H1 (cell line): ENCODE measurements at regions not wholly inside any gene's neighbourhood (a gene's known extent, or its start where the extent isn't known, plus 50 kb on each side); places are given as distances from the start of the nearest gene placed in this dataset.

Experiments
- CTCF ChIA-PET: fragments of 300-600 bp; sonication (Branson Sonifier 250); formaldehyde crosslinking; loops from one replicate; lab custom pipeline; 2021; ENCODE audit not compliant: partially characterized antibody; lab: Charles Lee
- POLR2A ChIA-PET: fragments of 300-600 bp; sonication (Branson Sonifier 250); formaldehyde crosslinking; loops from one replicate; lab custom pipeline; 2021; ENCODE audit warnings: inconsistent platforms; ENCODE audit not compliant: partially characterized antibody; lab: Charles Lee
- DNase-seq, 2 experiments: peaks; one replicate each; pipeline versions ENCODE4 v3.0.0 to v3.0.0-alpha.2; 2010 to 2022; ENCODE audit warnings: low spot score in 2 of 2, low read depth in 1 of 2, mixed read lengths in 1 of 2
- FAIRE-seq: peaks from 2 replicates; lab custom pipeline; 2011; peaks lifted over from hg19 to GRCh38; lab: Jason Lieb, UNC
- H2AFZ ChIP-seq: 2 replicates; pipeline ENCODE4 v1.8.1; 2012; ENCODE audit warnings: low read length, inconsistent platforms
- H2AK5ac ChIP-seq: 2 replicates; pipeline ENCODE4 v1.6.1; 2013; ENCODE audit warnings: low read depth, low read length
- H2BK120ac ChIP-seq: replicated peaks from 2 replicates; pipeline ENCODE3; 2013; ENCODE audit warnings: low read depth, low read length, inconsistent platforms
- H2BK12ac ChIP-seq: 2 replicates; pipeline ENCODE4 v1.6.1; 2013; ENCODE audit warnings: low read depth, low read length
- H2BK15ac ChIP-seq: 2 replicates; pipeline ENCODE4 v1.6.1; 2013; ENCODE audit warnings: low read length
- H2BK20ac ChIP-seq: 2 replicates; pipeline ENCODE4 v1.6.1; 2013; ENCODE audit warnings: low read length
- H2BK5ac ChIP-seq: 2 replicates; pipeline ENCODE4 v1.6.1; 2013; ENCODE audit warnings: low read depth, low read length
- H3K14ac ChIP-seq: 2 replicates; pipeline ENCODE4 v1.6.1; 2013; ENCODE audit warnings: inconsistent platforms; ENCODE audit not compliant: insufficient read length
- H3K18ac ChIP-seq: 2 replicates; pipeline ENCODE4 v1.6.1; 2013; ENCODE audit warnings: low read length; ENCODE audit errors: extremely low read depth
- H3K23ac ChIP-seq: 2 replicates; pipeline ENCODE4 v1.6.1; 2013; ENCODE audit warnings: inconsistent platforms; ENCODE audit not compliant: insufficient read length
- H3K23me2 ChIP-seq: 2 replicates; pipeline ENCODE4 v1.6.1; 2013; ENCODE audit warnings: low read depth, low read length
- H3K27ac ChIP-seq: 2 replicates; pipeline ENCODE4 v1.6.1; 2011; ENCODE audit warnings: low read depth, low read length, inconsistent platforms
- H3K27me3 ChIP-seq, 4 experiments: replicated peaks in 1 of 4; 1 replicate in 1 of 4; 2 replicates in 3 of 4; pipeline versions ENCODE4 v1.6.1 to v1.8.1; 2011 to 2013; ENCODE audit warnings: low read length in 3 of 4, mild to moderate bottlenecking in 3 of 4, inconsistent platforms in 2 of 4, mixed read lengths in 2 of 4, moderate library complexity in 1 of 4; ENCODE audit not compliant: control insufficient read depth in 3 of 4, insufficient read depth in 3 of 4; ENCODE audit errors: extremely low read depth in 1 of 4
- H3K36me3 ChIP-seq, 4 experiments: 2 replicates each; pipeline versions ENCODE4 v1.6.1 to v1.8.1; 2011 to 2013; ENCODE audit warnings: mild to moderate bottlenecking in 4 of 4, low read length in 3 of 4, moderate library complexity in 2 of 4, control low read depth in 1 of 4, inconsistent platforms in 1 of 4; ENCODE audit not compliant: insufficient read depth in 4 of 4, control insufficient read depth in 2 of 4
- H3K4ac ChIP-seq: replicated peaks from 2 replicates; pipeline ENCODE3; 2013; ENCODE audit warnings: low read length, low read depth, mixed read lengths, inconsistent platforms; ENCODE audit not compliant: insufficient read length
- H3K4me1 ChIP-seq, 4 experiments: replicated peaks in 1 of 4; 1 replicate in 1 of 4; 2 replicates in 3 of 4; pipeline versions ENCODE4 v1.6.1 to v1.8.1; 2011 to 2013; ENCODE audit warnings: low read length in 3 of 4, inconsistent platforms in 2 of 4, mixed read lengths in 1 of 4; ENCODE audit not compliant: insufficient read depth in 4 of 4, control insufficient read depth in 3 of 4
- H3K4me2 ChIP-seq, 2 experiments: 2 replicates each; pipeline versions ENCODE4 v1.6.1 to v1.8.1; 2011 to 2013; ENCODE audit warnings: low read depth in 2 of 2, low read length in 2 of 2, control low read depth in 1 of 2, inconsistent platforms in 1 of 2, mild to moderate bottlenecking in 1 of 2; ENCODE audit not compliant: insufficient read depth in 1 of 2
- H3K4me3 ChIP-seq, 4 experiments: fragments of 200-600, 300-600 bp in 1 of 4; sonication (generic), shearing (Covaris generic), sonication (Bioruptor Twin) in 1 of 4; 2 replicates each; pipeline versions ENCODE4 v1.5.1 to v1.8.1; 2011 to 2016; ENCODE audit warnings: low read length in 4 of 4, low read depth in 3 of 4, control low read depth in 2 of 4, inconsistent platforms in 2 of 4, mild to moderate bottlenecking in 2 of 4, mixed read lengths in 1 of 4, moderate library complexity in 1 of 4; ENCODE audit not compliant: insufficient read depth in 2 of 4; ENCODE audit errors: extremely low read depth in 1 of 4
- H3K56ac ChIP-seq: replicated peaks from 2 replicates; pipeline ENCODE3; 2013; ENCODE audit warnings: low read depth, mild to moderate bottlenecking, mixed read lengths, low read length, inconsistent platforms; ENCODE audit not compliant: insufficient read length
- H3K79me1 ChIP-seq: 2 replicates; pipeline ENCODE4 v1.6.1; 2013; ENCODE audit warnings: low read depth, low read length, control low read depth
- H3K79me2 ChIP-seq, 2 experiments: 2 replicates each; pipeline versions ENCODE4 v1.6.1 to v1.8.1; 2012 to 2013; ENCODE audit warnings: low read length in 2 of 2, mild to moderate bottlenecking in 2 of 2, inconsistent platforms in 1 of 2; ENCODE audit not compliant: insufficient read depth in 2 of 2, control insufficient read depth in 1 of 2
- H3K9ac ChIP-seq, 4 experiments: replicated peaks in 1 of 4; 1 replicate in 1 of 4; 2 replicates in 3 of 4; pipeline versions ENCODE4 v1.6.1 to v1.8.1; 2011 to 2013; ENCODE audit warnings: low read depth in 3 of 4, low read length in 3 of 4, control low read depth in 2 of 4, mild to moderate bottlenecking in 2 of 4, moderate library complexity in 2 of 4, inconsistent platforms in 1 of 4; ENCODE audit errors: extremely low read depth in 1 of 4
- H3K9me3 ChIP-seq, 2 experiments: 2 replicates each; pipeline versions ENCODE4 v1.6.1 to v1.8.1; 2012 to 2013; ENCODE audit warnings: mild to moderate bottlenecking in 2 of 2, moderate library complexity in 2 of 2, control low read depth in 1 of 2, inconsistent platforms in 1 of 2, low read depth in 1 of 2, low read length in 1 of 2, mixed read lengths in 1 of 2; ENCODE audit not compliant: insufficient read depth in 2 of 2
- H4K20me1 ChIP-seq, 2 experiments: replicated peaks in 1 of 2; 2 replicates each; pipeline versions ENCODE3 to v1.8.1; 2011 to 2013; ENCODE audit warnings: inconsistent platforms in 2 of 2, low read length in 2 of 2, mild to moderate bottlenecking in 1 of 2; ENCODE audit not compliant: insufficient read depth in 2 of 2, control insufficient read depth in 1 of 2
- H4K5ac ChIP-seq: 2 replicates; pipeline ENCODE4 v1.6.1; 2013; ENCODE audit warnings: low read length, low read depth, mixed read lengths, inconsistent platforms; ENCODE audit not compliant: insufficient read length
- H4K8ac ChIP-seq: 2 replicates; pipeline ENCODE4 v1.8.0; 2013; ENCODE audit warnings: mild to moderate bottlenecking, moderate library complexity, low read length, inconsistent platforms; ENCODE audit not compliant: insufficient read depth; ENCODE audit errors: extremely low read depth
- H4K91ac ChIP-seq: replicated peaks from 2 replicates; pipeline ENCODE3; 2013; ENCODE audit warnings: low read length, mixed read lengths, inconsistent platforms; ENCODE audit not compliant: insufficient read length
- PHF8 ChIP-seq: fragments of 200-600 bp; sonication (generic); conservative IDR thresholded peaks from 2 replicates; pipeline ENCODE4 v1.7.1; 2012; ENCODE audit warnings: low read depth, mild to moderate bottlenecking, inconsistent platforms, low read length, moderate library complexity
- POLR2AphosphoS5 ChIP-seq: IDR thresholded peaks from 2 replicates; pipeline ENCODE4 v1.6.1; 2011; ENCODE audit warnings: low read depth, low read length
- WGBS, 2 experiments: shearing (Covaris generic) in 1 of 2; methylation state at CpG; one replicate each; pipeline versions ENCODE4 v1.1.6 to v1.1.7; 2013 to 2015; ENCODE audit warnings: low lambda C conversion rate in 2 of 2, mixed read lengths in 2 of 2, inconsistent platforms in 1 of 2, low coverage in 1 of 2, missing lambda C conversion rate in 1 of 2; ENCODE audit not compliant: insufficient replicate concordance in 2 of 2, insufficient coverage in 1 of 2, insufficient read length in 1 of 2; ENCODE audit errors: extremely low coverage in 1 of 2, missing lambda C conversion rate in 1 of 2; 5-methylcytosine and 5-hydroxymethylcytosine counted together

DNA sequence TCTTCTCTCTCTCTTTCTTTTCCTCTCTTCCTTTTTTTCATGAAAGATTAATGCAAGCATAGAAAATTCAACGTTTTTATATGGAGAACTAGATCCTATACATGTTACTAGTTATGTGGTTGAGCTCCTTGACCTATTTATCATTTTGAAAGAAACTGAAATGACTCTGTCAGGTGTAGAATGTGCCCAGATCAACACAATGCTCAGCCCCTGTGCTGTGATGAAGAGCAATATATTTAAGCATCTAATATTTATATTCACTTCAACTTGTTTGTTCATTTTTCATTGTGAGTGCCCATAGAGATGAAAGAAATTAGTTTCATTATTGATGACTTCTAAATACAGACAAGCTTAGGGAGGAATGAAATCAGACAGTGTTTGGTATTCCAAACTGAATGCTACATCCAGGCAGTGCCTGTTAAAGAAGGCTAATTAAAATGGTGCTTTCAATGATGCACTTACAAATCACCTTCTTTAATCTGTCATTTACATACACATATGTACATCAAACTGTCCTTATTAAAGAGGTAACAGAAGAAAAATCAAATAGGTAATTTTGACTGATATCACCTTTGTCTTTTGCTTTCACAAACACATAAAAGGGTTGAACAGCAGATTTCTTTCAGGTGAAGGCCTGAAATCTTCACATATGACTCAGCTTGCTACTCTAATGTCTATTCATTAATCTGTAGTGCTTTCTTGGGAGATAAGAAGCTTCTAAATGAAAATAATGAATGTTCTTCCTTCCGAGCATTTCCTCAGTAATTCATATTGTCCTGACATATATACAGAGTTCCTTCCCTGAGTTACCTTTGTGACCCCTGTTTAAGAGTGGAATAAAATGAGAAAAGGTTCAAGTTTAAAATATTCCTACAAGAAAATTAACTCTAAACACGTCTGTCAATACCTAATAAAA, 915.9 kb downstream of the PDHA2 start:
- Histone ChIP-seq H3K23me2 (no peaks in the 10 kb centered on the region), H3K4me2 (no peak overlapping the region), H2AFZ (no peak overlapping the region), H3K14ac (no peak overlapping the region), H2AK5ac (no peak overlapping the region), H2BK20ac (no peak overlapping the region), H3K56ac (no peak overlapping the region), H2BK15ac (no peak overlapping the region), H3K9ac (no peak overlapping the region), H3K18ac (no peak overlapping the region), H3K23ac (no peak overlapping the region), H3K79me1 (no peaks in the 10 kb centered on the region), H2BK5ac (no peak overlapping the region), H3K4ac (no peak overlapping the region), H3K79me2 (no peaks in the 10 kb centered on the region), H3K4me1 (no peaks in the 10 kb centered on the region), H4K91ac (no peak overlapping the region), H4K8ac (no peak overlapping the region), H3K9me3 (no peaks in the 10 kb centered on the region), H4K20me1 (no peaks in the 10 kb centered on the region), H3K4me3 (no peak overlapping the region), H4K5ac (no peak overlapping the region), H2BK12ac (no peak overlapping the region), H2BK120ac (no peak overlapping the region), H3K36me3 (no peaks in the 10 kb centered on the region), H3K27me3 (peaks cover 0 to 1% (median 0%) of the 10 kb centered on the region in 4 experiments; a peak in 1 of 7 replicates), H3K27ac (no peak overlapping the region)
- ChIA-PET CTCF (no interaction called here), POLR2A (interaction anchor here (0.6 kb wide), 1 partner anchor 942 kb away, joined by 5 read pairs; no protein-coding TSS in a partner anchor)
- no peak for DNase-seq
- FAIRE-seq, result no peak
- 90% methylated on average over 3 of the region's 3 CpGs; no CpG with 5 or more reads in 1 of the 2 experiments for WGBS, 2 experiments
- no peak for TF ChIP-seq PHF8
- no peak for TF ChIP-seq POLR2AphosphoS5
